NCI-H2171 treated with DMSO at 0.1 percent for 48 hours (cell line): ENCODE measurements at regions not wholly inside any gene's neighbourhood (a gene's known extent, or its start where the extent isn't known, plus 50 kb on each side); places are given as distances from the start of the nearest gene placed in this dataset.

ENCODE experiments used
- DNase-seq: peaks from one replicate; lab custom pipeline; 2025; lab: John Stamatoyannopoulos, UW

GRCh38 chr2:239531456-239532241 is 130.8 kb upstream of the HDAC4 start:
- DNase-seq: no peak

GRCh38 chr2:239530749-239531316 is 130.0 kb upstream of the HDAC4 start:
- no peak for DNase-seq

- peak; percentile 3 for DNase-seq
These were observed 128.6 kb upstream of the HDAC4 start for GRCh38 chr2:239529313-239530015.

GRCh38 chr2:239528883-239529282 is 128.1 kb upstream of the HDAC4 start:
- no peak for DNase-seq

GRCh38 chr2:239528146-239528545 is 127.3 kb upstream of the HDAC4 start:
- no peak for DNase-seq

GRCh38 chr2:239526666-239527415 is 126.0 kb upstream of the HDAC4 start:
- no peak for DNase-seq

GRCh38 chr2:239526038-239526437 is 125.2 kb upstream of the HDAC4 start:
- no peak for DNase-seq

- no peak for DNase-seq
These were observed 123.1 kb upstream of the HDAC4 start for GRCh38 chr2:239523954-239524330.

- DNase-seq: no peak
These were observed 122.5 kb upstream of the HDAC4 start for GRCh38 chr2:239523147-239523953.

- DNase-seq: no peak
These were observed 121.9 kb upstream of the HDAC4 start for GRCh38 chr2:239522740-239523119.

GRCh38 chr2:239522002-239522739 is 121.4 kb upstream of the HDAC4 start:
- no peak for DNase-seq

GRCh38 chr2:239521518-239521815 is 120.6 kb upstream of the HDAC4 start:
- DNase-seq: no peak

GRCh38 chr2:239520811-239521517 is 120.1 kb upstream of the HDAC4 start:
- no peak for DNase-seq

GRCh38 chr2:239519921-239520585 is 119.2 kb upstream of the HDAC4 start:
- no peak for DNase-seq

GRCh38 chr2:239519089-239519920 is 118.5 kb upstream of the HDAC4 start:
- peak; percentile 76 for DNase-seq

- DNase-seq: no peak
These were observed 117.7 kb upstream of the HDAC4 start for GRCh38 chr2:239518286-239519088.

- no peak for DNase-seq
These were observed 116.9 kb upstream of the HDAC4 start for GRCh38 chr2:239517686-239518085.

GRCh38 chr2:239516954-239517305 is 116.1 kb upstream of the HDAC4 start:
- no peak for DNase-seq
